GM19099 (cell line): ENCODE measurements at regions not wholly inside any gene's neighbourhood (a gene's known extent, or its start where the extent isn't known, plus 50 kb on each side); places are given as distances from the start of the nearest gene placed in this dataset.

Source experiments
- POLR2A ChIP-seq: IDR thresholded peaks from 3 replicates; pipeline ENCODE4 v1.6.1; 2011; ENCODE audit warnings: low read depth; ENCODE audit not compliant: insufficient read length; ENCODE audit errors: extremely low read depth

GRCh38 chr10:80739328-80739727, 201.6 kb downstream of the SH2D4B start:
- no peak for TF ChIP-seq POLR2A

GRCh38 chr10:80739963-80740715, 202.4 kb downstream of the SH2D4B start:
- no peak for TF ChIP-seq POLR2A

- TF ChIP-seq POLR2A, result no peak
These were observed 203.6 kb downstream of the SH2D4B start for GRCh38 chr10:80741278-80741677.

- TF ChIP-seq POLR2A, result no peak
These were observed 212.6 kb downstream of the SH2D4B start for GRCh38 chr10:80750268-80750667.

GRCh38 chr10:80751940-80752339, 214.2 kb downstream of the SH2D4B start:
- no peak for TF ChIP-seq POLR2A

DNA sequence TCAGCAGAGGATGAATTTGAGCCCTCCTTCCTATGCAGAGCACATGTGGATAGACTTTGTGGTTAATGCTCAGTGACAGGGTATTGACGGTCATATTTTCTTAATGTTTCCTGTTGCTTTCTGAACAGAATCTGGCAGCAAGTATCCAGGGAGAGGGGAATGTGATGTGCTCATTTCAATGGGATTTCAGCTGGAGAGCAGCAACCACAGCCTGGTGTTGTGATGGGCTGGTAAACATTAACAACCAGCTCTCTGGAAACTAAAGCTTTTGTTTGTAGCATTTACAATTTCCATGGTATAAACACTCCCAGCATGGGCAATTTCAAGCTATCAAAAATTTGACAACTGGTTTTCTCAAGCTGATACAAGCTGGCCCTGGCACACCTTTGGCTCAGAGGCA, 215.9 kb downstream of the SH2D4B start:
- TF ChIP-seq POLR2A, result no peak

GRCh38 chr10:80755893-80756292, 218.2 kb downstream of the SH2D4B start:
- no peak for TF ChIP-seq POLR2A

DNA sequence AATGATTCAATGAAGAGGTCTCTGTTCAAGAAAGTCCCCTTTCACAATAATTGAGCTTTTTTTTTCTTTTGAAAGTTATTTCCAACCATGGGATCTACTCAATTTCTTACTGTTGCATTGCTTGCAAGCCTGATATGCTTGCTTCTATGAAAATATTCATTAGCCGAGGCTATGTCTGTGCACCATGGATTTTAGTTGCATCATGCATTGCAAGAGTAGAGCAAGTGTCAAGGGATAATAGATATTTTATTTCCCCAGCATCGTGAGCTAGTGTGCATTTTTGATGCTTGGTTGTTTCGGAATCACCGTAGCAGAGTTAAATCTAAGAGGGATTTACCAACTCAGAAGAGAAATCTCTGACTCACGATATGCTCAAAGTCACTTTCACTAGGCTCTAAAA, 222.0 kb downstream of the SH2D4B start:
- no peak for TF ChIP-seq POLR2A

DNA sequence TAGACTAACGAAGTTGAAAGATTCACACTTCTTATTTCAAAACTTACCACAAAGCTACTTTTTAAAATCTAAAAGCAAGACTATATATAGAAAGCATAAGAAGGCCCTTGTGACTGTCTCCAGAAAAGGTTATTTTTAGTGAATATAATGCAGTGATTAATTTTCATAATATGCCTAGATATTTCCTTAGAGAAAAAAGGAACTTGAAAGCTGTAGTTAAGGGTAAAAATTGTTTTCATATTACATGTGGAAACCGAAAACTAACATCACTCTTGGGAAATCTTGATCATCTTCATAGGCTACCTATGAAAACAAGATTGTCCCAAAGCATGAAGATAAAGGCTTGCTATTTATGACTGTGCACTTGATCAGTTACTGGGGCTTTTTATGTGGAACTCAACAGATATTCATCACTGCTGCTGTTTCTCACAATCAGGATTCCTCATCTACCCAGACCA, 223.2 kb downstream of the SH2D4B start:
- TF ChIP-seq POLR2A, result no peak

DNA sequence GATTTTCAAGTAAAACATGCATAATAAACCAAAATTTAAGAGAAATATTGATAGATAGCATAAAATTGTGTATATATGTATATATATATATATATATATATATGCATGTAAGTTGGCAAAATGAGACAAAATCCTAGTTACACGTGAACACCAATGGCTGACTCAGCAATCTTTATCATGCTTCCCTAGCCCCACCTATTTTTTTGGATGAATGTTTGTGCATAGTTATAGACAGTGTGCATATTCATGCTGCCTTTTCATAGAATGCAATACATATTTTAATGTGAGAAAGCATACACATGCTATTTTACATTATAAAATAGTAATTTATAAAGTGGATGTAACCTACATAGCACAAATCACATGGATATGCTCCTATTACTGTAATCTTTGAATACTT, 230.3 kb downstream of the SH2D4B start:
- TF ChIP-seq POLR2A, result no peak

DNA sequence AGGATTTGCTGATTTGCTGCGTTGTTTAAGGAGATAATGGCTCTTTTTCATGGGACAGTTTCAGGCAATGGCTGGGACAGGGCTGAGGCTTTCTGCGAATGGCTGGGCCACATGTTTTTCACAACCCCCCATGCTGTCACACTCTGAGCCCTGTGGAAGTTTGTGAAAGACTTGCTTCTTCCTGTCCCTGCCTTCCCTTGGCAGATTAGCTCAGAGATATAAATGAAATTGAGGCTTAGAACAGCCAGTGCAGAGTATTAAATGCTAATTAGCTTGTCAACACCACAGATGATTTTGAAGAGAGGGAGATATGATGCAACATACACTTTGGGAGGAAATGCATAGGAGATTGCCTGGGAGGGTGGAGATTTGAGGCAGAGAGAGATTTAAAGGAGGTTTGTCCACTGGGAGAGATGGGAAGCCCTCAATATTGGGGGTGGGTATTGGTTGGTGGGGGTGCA, 232.0 kb downstream of the SH2D4B start:
- no peak for TF ChIP-seq POLR2A

DNA sequence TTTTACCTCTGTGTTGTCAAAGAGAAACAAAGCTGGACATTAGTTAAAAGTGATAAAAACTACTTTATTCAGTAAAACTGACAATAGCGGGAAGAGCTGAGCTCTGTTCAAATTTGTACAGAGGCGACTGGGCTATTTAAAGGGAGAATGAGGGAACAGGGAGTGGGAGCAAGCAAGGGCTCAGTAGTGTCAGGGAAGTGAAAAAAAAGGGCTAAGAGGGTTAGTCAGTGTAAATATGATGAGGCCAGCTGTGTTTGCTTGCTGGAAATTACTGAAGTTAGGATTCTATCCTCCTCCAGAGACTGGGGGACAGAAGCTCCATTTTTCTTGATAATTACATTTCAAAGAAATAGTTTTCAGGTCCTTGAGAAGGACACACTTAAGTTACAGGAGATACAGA, 232.5 kb downstream of the SH2D4B start:
- no peak for TF ChIP-seq POLR2A

GRCh38 chr10:80771285-80771684, 233.6 kb downstream of the SH2D4B start:
- TF ChIP-seq POLR2A, result no peak

GRCh38 chr10:80771902-80772555, 234.3 kb downstream of the SH2D4B start:
- TF ChIP-seq POLR2A, result no peak

DNA sequence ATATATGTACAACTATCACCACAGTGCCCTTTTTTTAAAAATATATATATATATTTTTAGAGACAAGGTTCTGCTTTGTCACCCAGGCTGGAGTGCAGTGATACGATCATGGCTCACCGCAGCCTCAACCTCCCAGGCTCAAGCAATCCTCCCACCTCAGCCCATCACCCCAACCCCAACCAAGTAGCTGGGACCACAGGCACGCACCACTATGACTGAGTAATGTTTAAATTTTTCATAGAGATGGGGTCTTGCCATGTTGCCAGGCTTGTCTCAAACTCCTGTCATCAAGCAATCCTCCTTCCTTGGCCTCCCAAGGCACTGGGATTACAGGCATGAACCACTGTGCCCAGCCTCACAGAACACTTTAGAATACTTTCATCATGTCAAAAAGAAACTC, 234.9 kb downstream of the SH2D4B start:
- no peak for TF ChIP-seq POLR2A

DNA sequence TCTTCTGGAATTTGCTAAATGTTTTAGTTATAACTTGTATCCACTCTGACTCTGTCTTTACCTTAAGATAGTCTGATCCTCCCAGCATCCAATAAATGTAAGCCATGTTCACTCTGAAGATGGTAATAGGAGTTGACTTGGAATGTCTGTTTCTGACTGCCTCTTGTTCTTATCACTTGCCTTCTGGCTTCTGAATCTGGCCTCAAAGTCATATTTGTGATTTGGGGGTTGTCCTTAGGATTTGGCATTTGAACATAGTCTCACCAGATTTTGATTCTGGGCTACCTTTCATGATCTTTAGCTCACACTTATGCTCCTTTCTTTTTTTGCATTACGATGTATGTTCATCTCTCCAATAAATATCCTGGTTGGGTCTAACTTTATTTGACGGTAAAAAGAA, 247.0 kb downstream of the SH2D4B start:
- TF ChIP-seq POLR2A, result no peak
